SIG-M5 treated with dmso at 0.1 percent for 504 hours (cell line): ENCODE measurements at regions not wholly inside any gene's neighbourhood (a gene's known extent, or its start where the extent isn't known, plus 50 kb on each side); places are given as distances from the start of the nearest gene placed in this dataset.
"Not testable (repeated sequence)": the region's sequence is repeated elsewhere in the genome, so short reads cannot be mapped to it uniquely, and the experiment has no call there.

Experiments used
- DNase-seq: peaks from one replicate; lab custom pipeline; 2025; ENCODE audit not compliant: unreplicated experiment; lab: John Stamatoyannopoulos, UW

DNA sequence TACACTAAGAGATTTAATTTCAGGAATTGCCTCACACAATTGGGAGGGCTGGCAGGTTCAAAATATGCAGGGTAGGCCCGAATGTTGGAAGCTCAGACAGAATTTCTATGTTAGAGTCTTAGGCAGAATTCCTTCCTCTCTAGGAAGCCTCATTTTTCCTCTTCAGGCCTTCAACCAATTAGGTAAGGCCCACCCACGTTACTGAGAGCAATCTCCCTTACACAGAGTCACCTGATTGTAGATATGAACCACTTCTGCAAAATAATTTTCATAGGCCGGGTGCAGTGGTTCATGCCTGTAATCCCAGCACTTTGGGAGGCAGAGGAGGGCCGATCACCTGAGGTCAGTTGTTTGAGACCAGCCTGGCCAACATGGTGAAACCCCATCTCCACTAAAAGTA lies 50.2 kb upstream of the HIVEP1 start:
- no peak for DNase-seq

DNA sequence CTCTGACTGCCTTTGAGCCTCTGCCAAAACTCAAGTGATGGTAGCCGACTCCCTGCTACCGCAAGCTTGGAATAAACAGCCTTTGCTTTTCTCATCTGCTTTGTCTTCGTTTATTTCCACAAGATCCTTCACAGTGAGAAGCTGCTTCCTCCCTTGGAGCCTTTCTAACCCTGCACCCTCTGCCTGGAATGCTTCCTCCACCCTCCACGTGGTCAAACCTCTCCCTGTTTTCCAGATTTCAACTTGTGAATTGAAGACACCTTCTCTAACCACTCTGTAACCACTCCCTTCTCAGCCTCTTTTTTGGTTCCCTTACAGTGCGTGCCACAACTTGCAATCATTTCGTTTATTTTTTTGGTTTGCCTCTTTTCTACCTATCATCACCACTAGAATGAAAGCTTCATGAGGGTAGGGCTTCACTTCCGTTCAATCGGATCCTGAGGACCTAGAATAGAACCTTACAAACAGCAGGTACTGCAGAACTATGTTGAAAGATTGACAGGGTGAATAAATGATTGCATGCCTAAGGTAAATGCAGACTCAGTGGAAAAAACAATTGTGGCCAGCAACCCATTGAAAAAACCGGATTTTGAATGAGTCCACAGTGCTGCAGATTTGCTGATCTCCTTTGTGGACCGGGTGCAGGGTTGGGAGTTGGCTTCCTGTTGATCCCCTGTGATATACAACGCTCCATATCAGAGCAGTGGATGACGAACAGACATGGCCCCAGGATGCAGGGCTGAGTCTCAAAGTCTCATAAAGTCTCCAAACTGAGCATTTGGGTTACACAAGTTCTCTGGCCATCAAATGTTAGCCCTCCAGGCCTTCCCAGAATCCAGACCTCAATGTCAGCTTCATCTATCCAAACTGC lies 51.0 kb upstream of the HIVEP1 start:
- no peak for DNase-seq

DNA sequence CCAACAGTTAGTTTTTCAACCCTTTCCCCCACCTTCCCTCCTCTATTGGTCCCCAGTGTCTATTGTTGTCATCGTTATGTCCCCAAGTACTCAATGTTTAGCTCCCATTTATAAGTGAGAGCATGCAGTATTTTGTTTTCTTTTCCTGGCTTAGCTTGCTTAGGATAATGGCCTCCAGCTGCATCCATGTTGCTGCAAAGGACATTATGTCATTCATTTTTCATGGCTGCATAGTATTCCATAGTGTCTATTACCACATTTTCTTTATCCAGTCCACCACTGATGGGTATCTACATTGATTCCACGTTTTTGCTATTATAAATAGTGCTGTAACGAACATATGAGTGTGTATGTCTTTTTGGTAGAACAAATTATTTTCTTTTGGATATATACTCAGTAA lies 55.3 kb upstream of the HIVEP1 start:
- DNase-seq: no peak

DNA sequence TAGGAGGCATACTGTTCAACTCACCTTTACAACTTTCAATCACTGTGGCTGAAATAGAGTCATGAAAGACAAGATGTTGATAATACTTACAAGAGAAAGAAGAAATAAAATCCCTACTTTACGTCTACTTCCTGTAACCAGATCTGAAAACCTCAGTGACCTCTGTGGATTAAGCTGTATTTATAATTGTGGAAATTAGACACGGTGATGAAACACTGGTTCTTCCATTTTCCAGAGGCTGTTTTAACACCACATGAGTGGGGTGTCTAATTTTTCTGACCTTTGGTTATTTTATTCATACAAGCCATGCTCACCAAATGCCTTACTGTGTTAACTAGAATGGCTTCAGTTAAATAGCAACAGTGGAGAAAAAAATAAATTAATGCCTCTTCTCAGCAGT lies 58.5 kb upstream of the HIVEP1 start:
- no peak for DNase-seq

DNA sequence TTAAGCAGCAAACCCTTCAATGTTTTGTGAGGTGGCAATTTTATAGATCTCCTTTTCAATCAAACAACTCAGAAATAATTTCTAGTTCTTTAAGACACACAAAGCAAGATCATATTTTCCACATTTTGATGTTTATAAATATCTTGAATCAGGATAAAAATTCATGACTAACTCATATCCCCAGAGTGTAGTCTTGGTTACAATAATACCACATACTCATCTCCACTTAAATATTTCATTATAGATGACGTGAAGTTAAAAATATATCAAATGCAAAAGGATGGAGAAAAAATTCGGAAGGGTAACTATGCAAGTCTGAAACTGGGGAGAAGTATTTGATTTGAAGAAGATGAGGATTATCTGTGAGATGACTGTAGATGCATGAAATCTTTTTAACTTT lies 59.8 kb upstream of the HIVEP1 start:
- DNase-seq: no peak

DNA sequence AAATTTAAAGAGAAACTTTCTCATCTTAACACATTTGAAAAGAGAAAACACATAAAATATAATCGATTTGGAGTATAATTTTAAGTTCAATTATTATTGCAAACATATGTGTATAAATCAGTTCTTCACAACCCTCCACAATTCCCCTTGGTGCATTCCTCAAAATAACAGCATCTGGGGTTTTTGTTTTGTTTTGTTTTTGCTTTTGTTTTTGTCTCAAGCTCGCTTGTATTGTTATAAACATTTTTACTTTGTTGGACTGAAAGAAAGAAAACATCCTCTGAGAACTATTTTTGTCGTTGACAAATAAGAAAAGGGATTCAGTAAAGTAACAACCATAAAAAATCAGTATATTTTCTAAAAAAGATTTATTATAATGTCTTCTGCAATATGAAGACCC lies 60.2 kb upstream of the HIVEP1 start:
- DNase-seq: no peak

DNA sequence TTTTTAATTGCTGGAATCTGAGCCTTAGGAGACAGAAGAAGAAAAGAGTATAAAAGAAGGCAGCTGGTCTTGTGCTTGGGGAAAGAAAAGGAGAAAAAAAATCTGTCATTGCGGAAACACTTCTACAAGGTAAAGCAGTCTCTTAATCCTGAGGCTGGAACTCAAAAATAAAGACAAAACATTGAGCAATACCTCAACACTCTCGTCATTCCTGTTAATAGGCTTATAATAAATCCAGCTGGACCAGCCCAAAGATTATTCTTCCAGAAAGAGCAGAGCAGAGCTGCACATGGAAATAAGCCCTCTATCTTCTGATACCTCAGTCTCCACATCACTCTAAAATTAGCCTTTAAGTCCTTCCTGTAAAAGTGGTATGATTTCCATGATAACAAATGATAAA lies 62.0 kb upstream of the HIVEP1 start:
- no peak for DNase-seq

DNA sequence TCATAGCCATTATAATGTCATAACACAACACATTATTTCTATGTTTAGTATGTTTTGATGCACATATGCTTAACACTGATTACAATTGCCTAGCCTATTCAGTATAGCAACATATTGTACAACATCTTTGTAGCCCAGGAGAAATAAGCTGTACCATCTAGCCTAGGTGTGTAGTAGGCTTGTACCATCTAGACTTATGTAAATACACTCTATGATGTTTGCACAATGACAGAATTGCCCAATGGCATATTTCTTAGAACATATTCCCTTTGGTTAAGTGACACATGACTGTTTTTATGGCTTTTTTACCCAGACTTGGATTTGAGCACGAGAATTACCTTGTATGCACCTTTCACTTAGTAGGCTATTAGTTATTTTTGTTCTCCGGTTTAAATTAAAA lies 64.5 kb upstream of the HIVEP1 start:
- DNase-seq: no peak

DNA sequence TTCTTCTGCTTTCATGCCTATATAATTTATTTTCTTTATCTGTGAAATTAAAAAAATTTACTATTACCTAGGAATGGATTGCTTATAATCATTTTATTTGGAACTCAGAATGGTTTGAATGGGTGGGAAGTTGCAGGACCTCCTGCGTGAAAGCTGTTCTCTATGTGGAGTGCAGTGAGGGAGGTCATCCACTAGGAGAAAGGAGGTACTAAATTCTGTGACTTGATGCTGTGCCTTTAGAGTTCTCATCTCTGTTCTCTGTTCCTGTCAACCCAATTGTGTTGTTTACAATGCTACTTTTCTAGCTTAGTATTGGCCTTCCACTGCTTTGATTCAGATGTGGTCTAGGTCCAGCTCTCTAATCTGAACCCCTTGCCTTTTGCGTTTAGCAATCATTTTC lies 65.0 kb upstream of the HIVEP1 start:
- no peak for DNase-seq

DNA sequence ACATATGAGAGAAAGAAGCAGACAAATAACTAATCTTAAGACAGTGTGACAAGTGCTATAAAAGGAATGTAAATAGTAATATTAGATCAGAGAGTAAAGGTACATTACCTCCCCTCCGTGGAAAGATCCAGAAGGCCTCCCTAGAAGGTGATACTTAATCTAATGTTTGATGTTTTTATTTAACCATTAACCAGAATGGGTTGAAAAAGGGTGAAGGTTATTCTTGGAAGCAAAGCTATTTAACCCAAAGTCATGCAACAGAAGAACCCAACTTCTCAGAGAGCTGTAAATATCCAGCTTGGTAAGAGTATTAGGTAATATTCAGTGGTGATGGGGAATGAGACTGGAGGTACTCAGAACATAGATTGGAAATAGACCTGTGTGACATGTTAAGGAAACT lies 68.0 kb upstream of the HIVEP1 start:
- DNase-seq: no peak

DNA sequence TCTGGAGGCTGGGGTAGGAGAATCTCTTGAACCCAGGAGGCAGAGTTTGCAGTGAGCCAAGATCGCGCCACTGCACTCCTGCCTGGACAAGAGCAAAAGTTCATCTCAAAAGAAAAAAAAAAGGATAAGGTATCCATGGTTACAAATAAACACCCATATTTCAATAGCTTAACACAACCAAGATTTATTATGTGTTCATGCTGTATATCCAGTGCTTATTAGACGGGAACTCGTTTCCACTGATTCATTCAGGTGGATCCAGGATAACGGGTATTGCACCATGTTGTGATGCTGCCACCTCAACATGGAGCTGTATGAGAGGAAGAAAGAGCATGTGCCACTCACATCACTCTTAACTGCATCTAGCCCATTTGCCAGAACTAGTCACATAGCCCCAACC lies 69.1 kb upstream of the HIVEP1 start:
- no peak for DNase-seq

DNA sequence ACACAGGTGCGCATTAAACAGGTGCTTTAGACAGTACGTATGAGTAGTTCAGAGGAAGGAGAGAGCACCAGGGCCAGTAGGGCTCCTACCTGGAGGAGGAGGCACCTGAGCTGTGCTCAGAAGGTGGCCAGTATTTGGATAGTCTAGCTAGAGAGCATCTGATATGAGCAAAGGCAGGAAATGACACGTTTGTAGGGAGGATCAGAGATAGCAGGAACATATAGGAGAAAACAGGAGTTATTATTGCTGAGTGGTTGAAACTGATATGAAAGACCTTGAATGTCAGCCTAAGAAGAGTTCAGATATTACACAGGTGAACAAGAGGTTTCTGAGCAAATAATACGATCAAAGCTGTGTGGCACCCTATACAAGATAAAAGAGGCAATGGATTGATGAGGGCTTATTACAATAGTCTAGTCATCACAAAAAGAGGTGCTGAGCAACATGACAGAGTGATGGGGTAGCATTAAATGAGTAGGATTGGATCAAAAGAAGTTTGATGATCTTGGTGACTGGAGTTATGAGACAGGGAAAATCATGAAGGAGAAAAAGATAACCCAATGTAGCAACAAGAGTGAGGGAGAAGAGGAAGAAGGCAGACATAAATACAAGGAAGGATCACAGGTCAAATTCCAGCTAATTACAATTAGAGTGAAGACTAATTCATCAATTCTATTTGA lies 69.8 kb upstream of the HIVEP1 start:
- DNase-seq: no peak

DNA sequence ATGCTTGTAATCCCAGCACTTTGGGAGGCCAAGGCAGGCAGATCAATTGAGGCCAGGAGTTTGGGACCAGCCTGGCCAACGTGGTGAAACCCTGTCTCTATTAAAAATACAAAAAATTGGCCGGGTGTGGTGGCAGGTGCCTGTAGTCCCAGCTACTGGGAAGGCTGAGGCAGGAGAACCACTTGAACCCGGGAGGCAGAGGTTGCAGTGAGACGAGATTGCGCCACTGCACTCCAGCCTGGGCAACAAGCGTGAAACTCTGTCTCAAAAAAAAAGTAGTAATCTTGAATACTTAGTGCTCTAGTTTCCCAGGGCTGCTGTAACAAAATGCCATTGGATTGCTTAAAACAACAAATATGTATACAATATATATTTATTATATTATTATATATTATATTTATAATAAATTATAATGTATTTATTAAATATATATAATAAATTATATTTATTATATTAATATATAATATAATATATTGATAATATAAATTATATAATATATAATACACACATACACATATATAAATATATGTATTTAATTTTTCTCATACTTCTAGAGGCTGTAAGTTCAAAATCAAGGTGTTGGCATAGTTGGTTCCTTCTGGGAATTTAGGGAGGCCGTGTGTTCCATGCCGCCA lies 71.5 kb upstream of the HIVEP1 start:
- DNase-seq: not testable (repeated sequence)

DNA sequence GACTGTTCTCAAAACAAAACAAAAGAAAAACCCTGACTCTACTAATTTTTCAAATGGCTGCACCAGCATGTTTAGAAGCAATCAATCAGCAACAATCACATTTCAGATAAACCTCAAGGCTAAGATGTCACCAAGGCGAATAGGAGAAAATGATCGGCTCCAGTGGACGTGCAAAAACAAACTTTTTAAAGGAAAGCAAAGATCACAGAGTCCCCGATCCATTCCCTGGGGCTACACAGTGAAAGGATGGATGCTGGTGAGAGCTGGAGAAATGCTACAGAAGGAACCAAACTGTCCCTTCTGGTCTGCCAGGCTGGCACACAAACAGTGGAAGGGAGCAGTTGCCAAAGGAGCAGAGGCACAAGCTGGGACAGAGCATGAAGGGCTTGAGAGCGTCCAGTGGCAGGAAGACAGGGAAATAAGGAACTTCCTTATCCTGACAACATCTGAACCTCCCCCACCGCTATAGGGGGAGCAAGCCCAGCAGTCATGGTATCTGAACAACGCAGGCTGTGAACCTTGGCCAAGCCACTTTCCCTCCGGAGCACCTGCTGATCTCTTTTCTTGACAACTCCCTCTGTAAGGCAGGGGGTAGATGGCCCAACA lies 73.7 kb upstream of the HIVEP1 start:
- no peak for DNase-seq

DNA sequence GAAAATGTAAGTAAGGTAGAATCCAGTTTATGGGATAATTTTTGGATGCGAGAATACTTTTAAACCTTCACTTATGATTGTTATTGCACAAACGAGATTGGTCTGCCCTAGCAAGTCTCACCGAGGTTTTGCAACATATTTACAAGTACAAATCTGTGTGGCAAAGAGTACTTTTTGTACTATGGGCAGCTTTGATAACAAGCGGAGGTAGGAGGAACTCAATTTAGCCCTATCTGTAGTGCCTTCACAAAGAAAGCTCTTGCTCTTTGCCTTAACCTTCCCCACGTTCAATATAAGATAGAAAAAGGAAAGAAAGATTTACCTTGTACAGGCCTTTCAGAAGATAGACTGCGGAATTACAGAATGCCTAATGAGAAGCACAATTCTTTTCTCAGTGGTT lies 77.5 kb upstream of the HIVEP1 start:
- no peak for DNase-seq

DNA sequence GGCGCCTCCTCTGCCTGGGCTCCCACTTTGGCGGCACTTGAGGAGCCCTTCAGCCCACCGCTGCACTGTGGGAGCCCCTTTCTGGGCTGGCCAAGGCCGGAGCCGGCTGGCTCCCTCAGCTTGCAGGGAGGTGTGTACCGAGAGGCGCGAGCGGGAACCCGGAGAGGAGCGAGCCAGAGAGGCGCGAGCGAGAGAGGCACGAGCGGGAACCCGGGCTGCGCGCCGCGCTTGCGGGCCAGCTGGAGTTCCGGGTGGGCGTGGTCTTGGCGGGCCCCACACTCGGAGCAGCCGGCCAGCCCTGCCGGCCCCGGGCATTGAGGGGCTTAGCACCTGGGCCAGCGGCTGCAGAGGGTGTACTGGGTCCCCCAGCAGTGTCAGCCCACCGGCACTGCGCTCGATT lies 79.2 kb upstream of the HIVEP1 start:
- not testable (repeated sequence) for DNase-seq

DNA sequence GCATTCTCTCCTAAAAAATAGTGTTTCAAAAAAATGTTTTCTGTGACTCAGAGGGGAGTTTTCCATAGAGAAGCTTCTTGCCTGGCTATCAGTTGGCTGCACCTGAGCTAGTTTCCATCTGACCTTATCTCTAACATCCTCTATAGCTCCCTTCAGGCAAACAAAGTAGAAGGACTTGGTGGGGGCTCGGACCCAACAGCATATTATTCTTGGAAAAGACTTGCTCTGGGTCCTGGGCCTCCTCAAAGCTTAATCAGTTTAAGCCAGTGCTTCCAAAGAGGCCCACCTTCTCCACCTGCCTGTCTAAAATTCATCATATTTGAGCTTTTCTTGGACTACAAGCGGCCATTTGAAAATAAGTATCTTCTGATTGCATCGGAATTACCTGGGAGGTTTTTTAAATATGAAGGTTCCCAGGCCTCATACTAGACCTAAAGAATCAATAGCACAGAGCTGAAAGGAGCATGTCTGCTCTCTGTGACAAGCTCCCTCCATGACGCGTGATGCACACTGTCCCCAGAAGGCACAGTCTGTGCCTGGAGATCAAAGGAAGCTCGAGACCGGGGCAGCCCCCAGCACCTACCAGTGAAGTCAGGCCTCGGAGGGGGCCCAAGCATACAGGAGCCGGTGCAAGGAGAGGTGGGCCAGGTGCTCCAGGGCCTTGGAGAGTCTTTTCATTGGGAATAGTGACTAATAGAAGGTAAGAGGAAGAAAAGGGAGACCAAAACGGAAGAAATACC lies 80.6 kb upstream of the HIVEP1 start:
- no peak for DNase-seq

DNA sequence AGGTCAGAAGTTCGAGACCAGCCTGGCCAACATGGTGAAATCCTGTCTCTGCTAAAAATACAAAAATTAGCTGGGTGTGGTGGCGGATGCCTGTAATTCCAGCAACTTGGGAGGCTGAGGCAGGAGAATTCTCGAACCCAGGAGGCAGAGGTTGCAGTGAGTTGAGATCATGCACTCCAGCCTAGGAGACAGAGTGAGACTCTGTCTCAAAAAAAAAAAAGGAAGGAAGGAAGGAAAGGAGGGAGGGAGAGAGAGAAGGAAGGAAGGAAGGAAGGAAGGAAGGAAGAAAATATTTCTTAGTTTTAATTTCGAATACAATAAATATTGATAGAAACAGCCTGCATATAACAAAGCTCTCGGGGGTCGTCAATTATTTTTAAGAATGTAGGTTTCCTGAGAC lies 81.3 kb upstream of the HIVEP1 start:
- not testable (repeated sequence) for DNase-seq

DNA sequence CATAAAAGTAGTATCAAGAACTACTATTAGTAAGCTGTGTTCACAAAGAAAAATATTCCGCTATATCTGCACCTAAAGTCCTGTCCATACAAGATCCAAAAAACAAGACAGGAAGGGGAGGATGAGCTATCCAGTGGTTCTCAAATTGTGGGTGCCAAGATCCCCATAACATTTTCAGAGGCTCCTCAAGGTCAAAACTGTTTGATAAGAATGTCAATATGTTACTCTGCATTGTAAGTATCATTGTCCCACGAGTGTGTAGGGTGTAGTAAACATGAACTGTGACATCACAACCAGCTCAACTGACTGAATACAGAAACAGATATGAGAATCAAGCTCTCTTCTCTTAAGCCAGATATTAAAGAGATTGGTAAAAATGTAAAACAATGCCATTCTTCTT lies 81.9 kb upstream of the HIVEP1 start:
- no peak for DNase-seq

DNA sequence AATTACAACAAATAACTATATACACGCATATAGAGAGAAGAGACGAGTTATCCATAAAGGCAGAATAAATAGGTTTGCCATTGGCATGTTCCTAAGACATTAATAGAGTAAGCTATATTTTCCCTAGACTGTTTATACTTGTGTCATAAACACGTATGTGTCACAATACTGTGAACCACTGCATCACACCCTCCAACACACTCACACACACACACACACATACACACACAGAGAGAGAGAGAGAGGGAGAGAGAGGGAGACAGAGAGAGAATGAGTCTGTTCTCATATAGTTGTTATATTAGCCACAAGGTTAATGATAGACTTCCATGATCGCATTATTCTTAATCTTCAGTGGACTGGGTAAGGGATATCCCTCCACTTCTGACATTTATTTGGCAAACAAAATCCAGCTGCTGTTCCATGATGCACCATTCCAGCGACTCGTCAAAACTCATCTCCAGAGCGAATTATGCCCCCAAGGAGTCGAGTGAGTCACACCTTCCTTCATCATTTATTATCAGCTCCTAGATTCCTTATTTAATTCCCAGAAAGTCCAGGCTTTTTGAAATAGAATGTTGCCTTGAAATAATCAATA lies 82.8 kb upstream of the HIVEP1 start:
- no peak for DNase-seq
